K562 (cell line): ENCODE measurements at regions not wholly inside any gene's neighbourhood (a gene's known extent, or its start where the extent isn't known, plus 50 kb on each side); places are given as distances from the start of the nearest gene placed in this dataset.
A peak's percentile ranks its signal among the peaks of the same experiment; 100 is the strongest.

Experiments
- ATAC-seq: fragments of 200-7000 bp; cut with Tn5 transposase; 3 replicates; pipeline ENCODE4 v1.9.1; 2020; ENCODE audit warnings: moderate library complexity
- BruUV-seq: library from RNA; stranded (reverse); fragments of 400-500 nt; replicated peaks from 2 replicates; lab custom pipeline; 2021; lab: Mats Ljungman, UMichigan
- CTCF ChIA-PET: fragments of 300-600 bp; formaldehyde crosslinking; extraction: SDS; loops from one replicate; lab custom pipeline; 2021; ENCODE audit warnings: low intra/inter-chr PET ratio; lab: Yijun Ruan, JAX
- POLR2A ChIA-PET: fragments of 300-600, 350-650 bp; sonication (Branson Sonifier 250); formaldehyde crosslinking; extraction: SDS; loops from one replicate; lab custom pipeline; 2021; ENCODE audit warnings: antibody characterized with exemption, inconsistent platforms; lab: Yijun Ruan, JAX
- DNase-seq, 4 experiments: peaks; one replicate each; pipeline versions ENCODE4 v3.0.0 to v3.0.0-alpha.2; 2011 to 2018; ENCODE audit warnings: low spot score in 3 of 4, mixed read lengths in 3 of 4; ENCODE audit errors: extremely low read depth in 1 of 4
- FAIRE-seq: peaks from 2 replicates; lab custom pipeline; 2011; peaks lifted over from hg19 to GRCh38; lab: Jason Lieb, UNC
- H2AFZ ChIP-seq: 2 replicates; pipeline ENCODE4 v1.6.0; 2011; ENCODE audit warnings: low read depth, low read length, control low read depth, inconsistent platforms
- H3K27ac ChIP-seq: fragments of 200-600 bp; 3 replicates; pipeline ENCODE4 v1.8.0; 2011; ENCODE audit warnings: low read depth, mild to moderate bottlenecking, control low read depth, inconsistent platforms, low read length, moderate library complexity, mixed read lengths; ENCODE audit errors: extremely low read depth
- H3K27me3 ChIP-seq, 2 experiments: fragments of 300-600 bp in 1 of 2; 2 replicates in 1 of 2; 3 replicates in 1 of 2; pipeline versions ENCODE4 v1.6.0 to v1.8.0; 2011; ENCODE audit warnings: inconsistent platforms in 2 of 2, low read length in 2 of 2, mild to moderate bottlenecking in 1 of 2, mixed read lengths in 1 of 2, moderate library complexity in 1 of 2; ENCODE audit not compliant: control insufficient read depth in 2 of 2, insufficient read depth in 2 of 2
- H3K36me3 ChIP-seq: fragments of 300-600 bp; 3 replicates; pipeline ENCODE4 v1.8.0; 2011; ENCODE audit warnings: mild to moderate bottlenecking, low read length, inconsistent platforms; ENCODE audit not compliant: control insufficient read depth, insufficient read depth
- H3K4me1 ChIP-seq, 2 experiments: fragments of 200-600 bp in 1 of 2; replicated peaks in 1 of 2; 2 replicates in 1 of 2; 3 replicates in 1 of 2; pipeline versions ENCODE4 v1.5.1 to v1.8.0; 2011; ENCODE audit warnings: inconsistent platforms in 2 of 2, low read length in 2 of 2, mild to moderate bottlenecking in 1 of 2, mixed read lengths in 1 of 2, moderate library complexity in 1 of 2; ENCODE audit not compliant: control insufficient read depth in 2 of 2, insufficient read depth in 2 of 2
- H3K4me2 ChIP-seq: 2 replicates; pipeline ENCODE4 v1.6.1; 2011; ENCODE audit warnings: low read length, control low read depth, inconsistent platforms, mixed read lengths; ENCODE audit not compliant: insufficient read depth
- H3K4me3 ChIP-seq: fragments of 200-600 bp; sonication (generic), shearing (Covaris generic); 2 replicates; pipeline ENCODE4 v1.5.1; 2016; ENCODE audit warnings: control low read depth, inconsistent platforms
- H3K79me2 ChIP-seq: fragments of 200-600 bp; 3 replicates; pipeline ENCODE4 v1.8.0; 2011; ENCODE audit warnings: low read length, inconsistent platforms; ENCODE audit not compliant: control insufficient read depth, insufficient read depth
- H3K9ac ChIP-seq, 2 experiments: 2 replicates each; pipeline versions ENCODE4 v1.6.0 to v1.6.1; 2011; ENCODE audit warnings: low read depth in 2 of 2, low read length in 2 of 2, control low read depth in 1 of 2, inconsistent platforms in 1 of 2, mild to moderate bottlenecking in 1 of 2, mixed read lengths in 1 of 2; ENCODE audit not compliant: insufficient read depth in 1 of 2
- H3K9me1 ChIP-seq: one replicate; pipeline ENCODE4 v1.6.0; 2011; ENCODE audit warnings: inconsistent platforms, mild to moderate bottlenecking, low read length, moderate library complexity; ENCODE audit not compliant: control insufficient read depth, insufficient read depth
- H3K9me3 ChIP-seq: replicated peaks from 2 replicates; pipeline ENCODE4 v1.5.1; 2011; ENCODE audit warnings: low read depth, low read length, inconsistent platforms; ENCODE audit not compliant: control insufficient read depth, insufficient read depth
- H4K20me1 ChIP-seq: replicated peaks from 2 replicates; pipeline ENCODE4 v1.6.1; 2011; ENCODE audit warnings: low read length, inconsistent platforms, mixed read lengths; ENCODE audit not compliant: control insufficient read depth, insufficient read depth
- BMI1 ChIP-seq: fragments of 150-350 bp; IDR thresholded peaks from 2 replicates; pipeline ENCODE4 v1.6.1; 2014; ENCODE audit warnings: low read length
- KLF6 ChIP-seq: fragments of 250-450 bp; sonication (Bioruptor Pico); IDR thresholded peaks from 2 replicates; pipeline ENCODE4 v1.4.0; 2020; ENCODE audit warnings: mild to moderate bottlenecking, moderate library complexity, borderline replicate concordance
- MCM7 ChIP-seq, 2 experiments: fragments of 450-650 bp; IDR thresholded peaks; 2 replicates each; pipeline ENCODE4 v1.6.1; 2016 to 2018
- OTX1 ChIP-seq: fragments of 450-650 bp; formaldehyde crosslinking; IDR thresholded peaks from 2 replicates; pipeline ENCODE4 v1.4.0; 2022; ENCODE audit warnings: mild to moderate bottlenecking
- SMAD3 ChIP-seq: fragments of 450-650 bp; formaldehyde crosslinking; conservative IDR thresholded peaks from 2 replicates; pipeline ENCODE4 v1.4.0; 2020; ENCODE audit warnings: mild to moderate bottlenecking
- THAP12 ChIP-seq: fragments of 250-450 bp; sonication (Bioruptor Pico); IDR thresholded peaks from 2 replicates; pipeline ENCODE4 v1.9.0; 2021; ENCODE audit warnings: mild to moderate bottlenecking, inconsistent platforms
- XRCC4 ChIP-seq: IDR thresholded peaks from one replicate; pipeline ENCODE4 v1.6.1; 2011; ENCODE audit not compliant: insufficient read depth, insufficient read length; ENCODE audit errors: extremely low read depth
- WGBS: fragments of 100-300 bp; shearing (Covaris generic); methylation state at CpG from one replicate; pipeline ENCODE4 v1.1.6; 2016; ENCODE audit warnings: low coverage, mixed read lengths; ENCODE audit not compliant: insufficient coverage; ENCODE audit errors: missing lambda C conversion rate; 5-methylcytosine and 5-hydroxymethylcytosine counted together
- in situ Hi-C: fragments of 300-500 bp; cut with MboI; formaldehyde crosslinking; loops from 4 replicates; pipeline ENCODE4 v1.15.0; 2018; ENCODE audit warnings: inconsistent platforms, mixed read lengths
- intact Hi-C: fragments of 100-400 bp; cut with micrococcal nuclease; formaldehyde crosslinking; loops from 2 replicates; pipeline ENCODE4 v1.14.2; 2022
- TF ChIP-seq, protein P1 (sequence below): sonication (generic); formaldehyde crosslinking; IDR thresholded peaks from 2 replicates; pipeline ENCODE4 v1.8.0; 2023; ENCODE audit warnings: mild to moderate bottlenecking, missing genetic modification reagents
- TF ChIP-seq, protein P2 (sequence below), 3 experiments: IDR thresholded peaks in 2 of 3; conservative IDR thresholded peaks in 1 of 3; 2 replicates each; pipeline ENCODE4 v1.5.1; 2011 to 2012; ENCODE audit warnings: low read length in 3 of 3, mild to moderate bottlenecking in 3 of 3, control low read depth in 2 of 3, improper control_type of control experiment in 1 of 3, inconsistent platforms in 1 of 3, low read depth in 1 of 3, mixed read lengths in 1 of 3, moderate library complexity in 1 of 3; ENCODE audit not compliant: insufficient read depth in 2 of 3

DNA sequence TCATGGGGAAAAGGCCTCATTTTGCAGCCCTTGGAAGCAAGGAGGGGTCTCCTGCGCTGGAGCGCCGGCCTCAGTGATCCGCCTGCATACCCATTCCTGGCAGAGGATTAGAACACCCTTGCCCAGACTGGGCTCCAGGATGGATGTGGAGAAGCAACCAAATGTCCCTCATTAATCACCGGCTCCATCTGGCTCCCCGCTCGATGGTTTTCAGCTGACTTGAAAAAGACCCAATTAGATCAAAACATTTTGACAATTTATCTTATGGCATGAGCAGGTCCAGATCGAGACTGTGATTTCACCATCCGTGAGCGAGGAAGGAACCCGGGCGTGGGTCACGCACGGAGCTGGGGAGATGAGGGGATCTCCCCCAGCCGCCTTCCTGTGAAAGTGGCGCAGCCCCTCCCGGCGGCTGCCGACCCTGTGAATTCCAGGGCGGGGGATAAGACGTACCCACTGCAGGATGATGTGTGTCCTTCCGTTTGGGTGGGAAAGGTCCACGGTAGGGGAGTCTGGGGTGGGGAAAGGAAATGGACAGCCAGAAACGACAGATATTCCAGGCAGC lies 141.6 kb downstream of the EMX2 start:
- DNase-seq: no peak
- Histone ChIP-seq H3K4me3 (no peak overlapping the region), H3K36me3 (no peaks in the 10 kb centered on the region), H3K27ac (no peak overlapping the region), H3K4me1 (peaks cover 0 to 5% of the 10 kb centered on the region in 2 experiments; a peak in 1 of 5 replicates), H3K9me1 (no peaks in the 10 kb centered on the region), H4K20me1 (no peaks in the 10 kb centered on the region), H2AFZ (no peak overlapping the region), H3K9me3 (no peaks in the 10 kb centered on the region), H3K79me2 (no peaks in the 10 kb centered on the region), H3K9ac (no peak overlapping the region), H3K4me2 (no peak overlapping the region), H3K27me3 (no peaks in the 10 kb centered on the region; a peak in 1 of 5 replicates)
- under 1% methylated on average over 19 of the region's 24 CpGs for WGBS
- no TSS peak for BruUV-seq
- no peak for FAIRE-seq
- TF ChIP-seq KLF6 (CRISPR knock-in tag): no peak
- ChIA-PET CTCF (interaction anchor here (0.7 kb wide), 1 partner anchor 365 kb away, joined by 3 read pairs; no protein-coding TSS in a partner anchor), POLR2A (no interaction called here)
- intact Hi-C loops (no loop called here), in situ Hi-C loops (no loop called here)
- ATAC-seq: no peak

DNA sequence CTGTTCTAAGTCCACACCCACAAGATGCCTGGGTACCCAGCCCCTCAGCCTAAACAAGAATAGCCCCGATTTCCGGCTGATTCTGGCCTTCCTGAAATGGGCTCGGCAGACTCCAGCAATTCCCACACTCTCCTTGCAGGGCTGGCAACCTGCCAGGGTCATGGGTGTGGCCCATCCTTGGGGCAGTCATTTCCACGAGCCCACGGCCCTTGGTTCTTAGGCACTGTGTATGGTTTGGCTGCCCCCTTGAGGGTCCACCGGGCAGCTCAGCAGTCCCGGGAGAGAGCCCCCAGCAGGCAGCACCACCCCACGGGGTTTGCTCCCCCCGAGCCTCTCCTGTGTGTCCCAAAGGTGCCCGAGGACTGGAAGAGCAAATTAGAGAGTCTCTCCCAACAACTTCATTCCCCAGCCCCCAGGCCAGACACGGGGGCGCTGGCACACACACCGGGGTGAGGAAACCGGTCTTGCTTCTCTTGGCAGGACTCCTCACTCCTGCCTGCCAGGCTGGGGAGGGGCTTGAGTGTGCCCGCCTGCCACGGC lies 142.2 kb downstream of the EMX2 start:
- CTCF ChIA-PET: interaction anchor here (0.7 kb wide), 1 partner anchor 366 kb away, joined by 3 read pairs; no protein-coding TSS in a partner anchor
- H4K20me1 ChIP-seq: no peaks in the 10 kb centered on the region
- TF ChIP-seq THAP12 (CRISPR knock-in tag): no peak
- TF ChIP-seq, protein P1, sequence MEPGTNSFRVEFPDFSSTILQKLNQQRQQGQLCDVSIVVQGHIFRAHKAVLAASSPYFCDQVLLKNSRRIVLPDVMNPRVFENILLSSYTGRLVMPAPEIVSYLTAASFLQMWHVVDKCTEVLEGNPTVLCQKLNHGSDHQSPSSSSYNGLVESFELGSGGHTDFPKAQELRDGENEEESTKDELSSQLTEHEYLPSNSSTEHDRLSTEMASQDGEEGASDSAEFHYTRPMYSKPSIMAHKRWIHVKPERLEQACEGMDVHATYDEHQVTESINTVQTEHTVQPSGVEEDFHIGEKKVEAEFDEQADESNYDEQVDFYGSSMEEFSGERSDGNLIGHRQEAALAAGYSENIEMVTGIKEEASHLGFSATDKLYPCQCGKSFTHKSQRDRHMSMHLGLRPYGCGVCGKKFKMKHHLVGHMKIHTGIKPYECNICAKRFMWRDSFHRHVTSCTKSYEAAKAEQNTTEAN: no peak
- no peak for TF ChIP-seq XRCC4
- TF ChIP-seq OTX1: no peak
- TF ChIP-seq BMI1: no peak
- no peak for TF ChIP-seq SMAD3
- no peak for TF ChIP-seq MCM7 (IDR thresholded peaks at IDR 0.05)
- TF ChIP-seq, protein P2, sequence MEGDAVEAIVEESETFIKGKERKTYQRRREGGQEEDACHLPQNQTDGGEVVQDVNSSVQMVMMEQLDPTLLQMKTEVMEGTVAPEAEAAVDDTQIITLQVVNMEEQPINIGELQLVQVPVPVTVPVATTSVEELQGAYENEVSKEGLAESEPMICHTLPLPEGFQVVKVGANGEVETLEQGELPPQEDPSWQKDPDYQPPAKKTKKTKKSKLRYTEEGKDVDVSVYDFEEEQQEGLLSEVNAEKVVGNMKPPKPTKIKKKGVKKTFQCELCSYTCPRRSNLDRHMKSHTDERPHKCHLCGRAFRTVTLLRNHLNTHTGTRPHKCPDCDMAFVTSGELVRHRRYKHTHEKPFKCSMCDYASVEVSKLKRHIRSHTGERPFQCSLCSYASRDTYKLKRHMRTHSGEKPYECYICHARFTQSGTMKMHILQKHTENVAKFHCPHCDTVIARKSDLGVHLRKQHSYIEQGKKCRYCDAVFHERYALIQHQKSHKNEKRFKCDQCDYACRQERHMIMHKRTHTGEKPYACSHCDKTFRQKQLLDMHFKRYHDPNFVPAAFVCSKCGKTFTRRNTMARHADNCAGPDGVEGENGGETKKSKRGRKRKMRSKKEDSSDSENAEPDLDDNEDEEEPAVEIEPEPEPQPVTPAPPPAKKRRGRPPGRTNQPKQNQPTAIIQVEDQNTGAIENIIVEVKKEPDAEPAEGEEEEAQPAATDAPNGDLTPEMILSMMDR (IDR thresholded peaks at IDR 0.05 in 2 of 3, conservative IDR thresholded peaks at IDR 0.05 in 1 of 3; ENCODE audit: insufficient read depth in 2 of 3, low read depth in 1 of 3, low read length in 3 of 3): peak in 2 of 3 experiments; percentile 14 to 32; a peak in 3 of 6 replicates

More for the DNA sequence above, 142.2 kb downstream of the EMX2 start:
- H3K9ac ChIP-seq: no peak overlapping the region
- peaks cover 0 to 5% of the 10 kb centered on the region in 2 experiments; a peak in 1 of 5 replicates for H3K4me1 ChIP-seq
- BruUV-seq: no TSS peak
- no peak overlapping the region for H3K27ac ChIP-seq
- no peak overlapping the region for H3K4me2 ChIP-seq
- no peaks in the 10 kb centered on the region; a peak in 1 of 5 replicates for H3K27me3 ChIP-seq
- no peaks in the 10 kb centered on the region for H3K9me3 ChIP-seq
- in situ Hi-C loops: no loop called here
- POLR2A ChIA-PET: no interaction called here
- WGBS: 0% methylated on average over 6 of the region's 16 CpGs
- H3K4me3 ChIP-seq: no peak overlapping the region
- H3K36me3 ChIP-seq: no peaks in the 10 kb centered on the region
- no peak overlapping the region for H2AFZ ChIP-seq
- peak; percentile 16 to 23 (median 18) for DNase-seq
- intact Hi-C loops: no loop called here
- no peak for FAIRE-seq
- H3K9me1 ChIP-seq: no peaks in the 10 kb centered on the region
- ATAC-seq: peak; percentile 58; the same call in 2 of the 3 replicates
- no peaks in the 10 kb centered on the region for H3K79me2 ChIP-seq
